DMS53 treated with DMSO at 0.1 percent for 48 hours (cell line): ENCODE measurements at regions not wholly inside any gene's neighbourhood (a gene's known extent, or its start where the extent isn't known, plus 50 kb on each side); places are given as distances from the start of the nearest gene placed in this dataset.
A peak's percentile ranks its signal among the peaks of the same experiment; 100 is the strongest.

ENCODE experiments used
- DNase-seq: peaks from one replicate; lab custom pipeline; 2025; ENCODE audit not compliant: unreplicated experiment; lab: John Stamatoyannopoulos, UW

DNA sequence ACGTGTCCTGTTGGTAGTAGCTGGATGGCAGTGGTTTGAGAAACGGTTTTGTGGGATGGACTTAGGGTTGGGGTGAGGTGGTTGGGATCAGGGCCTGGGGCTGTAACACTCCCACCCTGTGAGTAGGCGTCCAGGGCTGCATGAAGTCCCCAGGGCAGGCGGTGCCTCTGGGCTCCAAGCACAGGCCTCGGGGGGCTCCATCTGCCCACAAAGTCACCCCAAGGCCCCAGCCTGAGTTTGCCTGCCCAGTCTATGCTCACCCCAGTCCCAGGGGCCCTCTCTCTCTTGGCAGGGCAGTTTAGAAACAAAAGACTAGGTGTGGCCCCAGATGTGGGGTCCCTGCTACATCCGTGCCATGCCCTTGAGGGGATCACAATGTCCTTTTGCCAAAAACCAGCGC is 86.9 kb upstream of the PRR23E start:
- no peak for DNase-seq

DNA sequence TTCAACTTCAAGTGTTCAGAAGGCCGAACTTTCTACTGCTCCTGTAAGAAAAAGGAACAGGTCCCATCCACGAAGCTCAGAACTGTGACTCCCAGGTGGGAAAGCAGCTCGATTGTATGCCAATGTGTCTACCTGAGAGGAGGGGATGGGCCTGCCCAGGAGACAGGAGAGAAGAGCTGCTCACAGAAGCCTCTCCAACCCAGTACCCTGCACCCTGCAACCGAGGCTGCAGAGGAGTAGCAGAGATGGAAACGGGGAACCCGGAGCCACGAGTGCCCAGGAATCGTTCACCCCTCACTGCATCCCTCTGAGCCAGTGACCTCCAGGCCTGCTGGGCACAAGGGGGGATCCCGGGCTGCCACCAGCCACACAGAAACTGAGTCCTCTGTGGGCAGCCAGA is 86.5 kb upstream of the PRR23E start:
- no peak for DNase-seq

GRCh38 chr3:127107002-127107401 is 85.9 kb upstream of the PRR23E start:
- DNase-seq, result no peak

GRCh38 chr3:127107491-127108375 is 85.2 kb upstream of the PRR23E start:
- DNase-seq, result no peak

- no peak for DNase-seq
Measured at GRCh38 chr3:127108796-127109195, 84.1 kb upstream of the PRR23E start.

- no peak for DNase-seq
Measured at GRCh38 chr3:127110982-127111693, 81.8 kb upstream of the PRR23E start.

- DNase-seq, result no peak
Measured at GRCh38 chr3:127112796-127113570, 79.9 kb upstream of the PRR23E start.

GRCh38 chr3:127113571-127113891 is 79.4 kb upstream of the PRR23E start:
- peak; percentile 58 for DNase-seq

- DNase-seq, result no peak
Measured at GRCh38 chr3:127114337-127115070, 78.4 kb upstream of the PRR23E start.

- DNase-seq, result no peak
Measured at GRCh38 chr3:127115691-127116351, 77.1 kb upstream of the PRR23E start.

- no peak for DNase-seq
Measured at GRCh38 chr3:127118366-127118765, 74.6 kb upstream of the PRR23E start.

- no peak for DNase-seq
Measured at GRCh38 chr3:127119693-127120464, 73.1 kb upstream of the PRR23E start.

DNA sequence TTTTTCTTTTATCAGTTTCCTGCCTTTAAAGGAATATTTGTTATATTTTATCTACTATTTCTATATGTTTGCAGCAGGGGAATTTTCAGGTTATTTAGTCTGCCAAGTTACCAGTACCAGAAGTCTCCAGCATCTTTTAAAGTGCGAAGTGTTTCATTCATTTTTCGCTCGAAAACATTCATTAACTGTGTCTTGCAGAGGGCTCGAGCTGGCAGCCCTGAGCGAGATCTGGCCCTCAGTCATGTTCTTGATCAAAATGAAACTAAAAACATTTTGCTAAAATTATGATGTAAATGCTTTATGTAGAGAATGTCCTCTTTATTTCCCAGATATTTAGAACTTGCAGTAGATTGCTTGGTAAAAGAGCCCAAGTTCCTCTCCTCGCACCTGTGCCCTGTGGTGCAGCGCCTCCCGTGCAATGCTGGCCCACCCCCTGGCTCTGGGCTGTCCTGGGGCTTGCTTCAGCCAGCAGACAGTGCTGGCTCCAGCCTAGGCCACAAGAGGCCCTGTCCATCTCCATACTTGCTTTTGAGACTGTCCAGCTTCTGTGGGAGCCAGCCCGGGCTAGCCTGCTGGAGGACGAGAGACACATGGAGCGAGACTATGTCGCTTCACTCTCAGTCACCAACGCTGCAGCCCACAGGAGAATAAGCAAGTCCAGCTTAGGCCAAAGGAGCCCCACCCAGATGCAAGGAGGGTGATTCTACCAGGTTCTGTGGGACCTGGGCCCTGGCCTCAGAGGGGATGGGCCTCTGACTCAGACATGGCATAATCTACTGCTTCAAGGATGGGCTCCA is 71.9 kb upstream of the PRR23E start:
- no peak for DNase-seq

DNA sequence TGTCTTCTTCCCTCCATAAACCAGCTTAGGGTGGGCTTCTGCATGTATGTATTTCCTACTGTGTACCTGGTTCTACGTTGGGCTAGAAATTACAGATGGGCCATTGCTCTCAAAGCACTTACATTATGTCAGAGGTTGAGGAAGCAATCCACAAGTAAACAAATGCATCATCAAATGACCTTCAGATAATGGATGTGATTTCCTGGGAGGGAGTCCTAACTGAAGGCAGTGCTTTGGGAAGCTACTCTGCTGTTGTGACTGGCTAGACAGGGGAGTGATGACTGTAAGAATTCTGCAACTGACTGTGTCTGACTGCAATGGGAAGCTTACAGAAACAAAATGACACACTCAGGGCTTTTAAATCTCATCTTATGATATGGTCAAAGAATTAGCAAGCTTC is 71.0 kb upstream of the PRR23E start:
- DNase-seq, result peak; percentile 27

DNA sequence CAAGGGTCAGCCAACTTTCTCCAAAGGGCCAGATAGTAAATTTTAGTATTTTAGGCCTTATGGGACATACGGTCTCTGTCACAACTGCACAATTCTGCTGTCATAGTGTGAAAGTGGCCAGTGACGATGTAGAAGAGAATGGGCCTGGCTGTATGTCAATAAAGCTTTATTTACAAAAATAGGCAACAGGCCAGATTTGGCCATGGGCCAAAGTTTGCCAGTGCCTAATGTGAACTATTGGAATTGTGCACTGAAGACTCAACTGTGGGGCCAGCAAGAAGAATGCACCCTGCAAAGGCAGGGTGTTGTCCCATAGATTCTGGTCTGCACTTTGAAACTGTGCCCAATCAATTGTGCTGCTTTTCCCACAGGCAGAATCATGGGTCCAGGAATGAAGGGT is 69.4 kb upstream of the PRR23E start:
- DNase-seq, result no peak

GRCh38 chr3:127124120-127124519 is 68.8 kb upstream of the PRR23E start:
- DNase-seq, result no peak

DNA sequence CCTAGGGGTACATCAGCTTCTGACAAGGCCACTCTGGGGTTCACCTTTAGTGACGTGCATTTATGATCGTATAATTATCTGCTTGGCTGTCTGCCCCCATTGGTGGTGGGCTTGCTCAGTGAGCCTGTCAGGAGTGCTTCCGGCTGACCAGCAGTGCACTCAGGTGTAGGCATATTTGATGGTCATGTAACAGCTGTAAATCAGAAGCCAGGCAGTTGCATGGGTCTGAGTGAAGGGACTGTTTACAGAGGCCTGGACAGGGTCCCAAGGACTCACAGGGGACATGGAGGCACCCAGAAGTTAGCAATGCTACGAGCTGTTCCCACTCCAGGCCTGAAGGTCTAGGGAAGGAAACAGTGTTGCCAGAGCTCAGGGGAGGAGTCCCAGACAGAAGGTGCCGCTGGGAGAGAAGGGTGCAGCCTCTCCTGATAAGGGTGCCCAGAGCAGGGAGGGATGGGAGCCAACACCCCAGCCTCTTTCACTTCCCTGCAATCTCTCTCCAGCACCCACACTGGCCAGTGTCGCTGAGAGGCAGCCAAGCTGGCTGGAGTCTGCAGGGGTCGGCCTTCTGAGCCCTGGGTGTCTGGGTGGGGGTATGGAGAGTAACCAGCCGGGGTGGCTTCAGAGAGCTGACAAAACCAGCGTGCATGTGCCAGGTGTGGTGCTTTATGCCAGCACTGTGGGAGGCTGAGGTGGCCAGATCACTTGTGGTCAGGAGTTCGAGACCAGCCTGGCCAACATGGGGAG is 61.3 kb upstream of the PRR23E start:
- DNase-seq, result no peak

DNA sequence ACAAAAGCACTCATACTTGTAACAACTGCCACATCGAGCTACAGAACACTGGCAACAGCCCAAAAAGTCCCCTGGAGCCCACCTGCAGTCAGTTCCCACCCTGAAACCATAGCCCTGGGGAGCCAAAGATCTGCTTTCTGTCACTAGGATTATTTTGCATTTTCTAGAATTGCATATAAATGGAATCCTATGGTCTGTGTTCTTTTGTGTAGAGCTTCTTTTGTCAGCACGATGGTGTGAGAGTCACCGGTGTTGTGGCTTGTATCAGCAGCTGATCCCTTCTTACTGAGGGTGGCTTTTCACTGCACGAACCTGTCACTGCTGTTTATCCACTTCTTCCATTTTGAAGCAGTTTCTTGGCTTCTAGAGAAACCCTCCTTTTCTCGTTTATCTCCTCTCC is 60.1 kb upstream of the PRR23E start:
- no peak for DNase-seq
